Stomach (tissue), 4 donors: ENCODE measurements at regions not wholly inside any gene's neighbourhood (a gene's known extent, or its start where the extent isn't known, plus 50 kb on each side); places are given as distances from the start of the nearest gene placed in this dataset.

Experiments used
- CTCF ChIP-seq, 7 experiments: fragments of 450-650 bp in 4 of 7; fragments of 200-600 bp in 3 of 7; sonication (generic) in 3 of 7; IDR thresholded peaks; one replicate each; pipeline ENCODE4 v1.5.1; 2016 to 2019; ENCODE audit warnings: antibody characterized with exemption in 7 of 7, control low read depth in 2 of 7, mild to moderate bottlenecking in 1 of 7
- EP300 ChIP-seq: sonication (generic); formaldehyde crosslinking; IDR thresholded peaks from one replicate; pipeline ENCODE4 v1.6.1; 2017; ENCODE audit warnings: antibody characterized with exemption
- POLR2A ChIP-seq, 4 donors: fragments of 450-650 bp; IDR thresholded peaks; one replicate each; pipeline ENCODE4 v1.6.1; 2016; ENCODE audit warnings: antibody characterized with exemption in 4 of 4, control low read depth in 2 of 4, mild to moderate bottlenecking in 1 of 4, moderate library complexity in 1 of 4

- TF ChIP-seq CTCF (IDR thresholded peaks at IDR 0.05) = no peak
- no peak for TF ChIP-seq POLR2A (IDR thresholded peaks at IDR 0.05)
- no peak for TF ChIP-seq EP300
Observed at GRCh38 chr3:72665103-72665502, 183.1 kb downstream of the SHQ1 start.
